HL-60 (cell line): ENCODE measurements at regions not wholly inside any gene's neighbourhood (a gene's known extent, or its start where the extent isn't known, plus 50 kb on each side); places are given as distances from the start of the nearest gene placed in this dataset.

Experiments
- CTCF ChIP-seq: IDR thresholded peaks from one replicate; pipeline ENCODE4 v1.5.1; 2011; ENCODE audit warnings: low read length, control low read depth, inconsistent platforms; ENCODE audit not compliant: insufficient read depth
- GABPA ChIP-seq: IDR thresholded peaks from 2 replicates; pipeline ENCODE4 v1.6.1; 2012; ENCODE audit warnings: low read depth
- POLR2AphosphoS5 ChIP-seq: IDR thresholded peaks from 2 replicates; pipeline ENCODE4 v1.6.1; 2012; ENCODE audit warnings: low read depth
- REST ChIP-seq: IDR thresholded peaks from 2 replicates; pipeline ENCODE4 v1.6.1; 2012; ENCODE audit warnings: low read depth; ENCODE audit not compliant: insufficient replicate concordance
- SPI1 ChIP-seq: IDR thresholded peaks from 2 replicates; pipeline ENCODE4 v1.6.1; 2012; ENCODE audit warnings: low read depth, mild to moderate bottlenecking, borderline replicate concordance

GRCh38 chr13:37510441-37510840 lies 88.1 kb downstream of the POSTN start:
- TF ChIP-seq CTCF = no peak
- no peak for TF ChIP-seq REST
- TF ChIP-seq POLR2AphosphoS5 = no peak
- TF ChIP-seq GABPA = no peak
- no peak for TF ChIP-seq SPI1
